Body of pancreas (tissue), 4 donors: ENCODE measurements at regions not wholly inside any gene's neighbourhood (a gene's known extent, or its start where the extent isn't known, plus 50 kb on each side); places are given as distances from the start of the nearest gene placed in this dataset.

Experiments
- POLR2A ChIP-seq, 3 donors: fragments of 450-650 bp; IDR thresholded peaks; one replicate each; pipeline ENCODE4 v1.6.1; 2016; ENCODE audit warnings: antibody characterized with exemption in 3 of 3, mild to moderate bottlenecking in 2 of 3
- TF ChIP-seq, protein P1 (sequence below), 7 experiments: fragments of 450-650 bp in 4 of 7; fragments of 200-600 bp in 3 of 7; sonication (generic) in 3 of 7; IDR thresholded peaks; one replicate each; pipeline ENCODE4 v1.5.1; 2016 to 2019; ENCODE audit warnings: antibody characterized with exemption in 7 of 7

DNA sequence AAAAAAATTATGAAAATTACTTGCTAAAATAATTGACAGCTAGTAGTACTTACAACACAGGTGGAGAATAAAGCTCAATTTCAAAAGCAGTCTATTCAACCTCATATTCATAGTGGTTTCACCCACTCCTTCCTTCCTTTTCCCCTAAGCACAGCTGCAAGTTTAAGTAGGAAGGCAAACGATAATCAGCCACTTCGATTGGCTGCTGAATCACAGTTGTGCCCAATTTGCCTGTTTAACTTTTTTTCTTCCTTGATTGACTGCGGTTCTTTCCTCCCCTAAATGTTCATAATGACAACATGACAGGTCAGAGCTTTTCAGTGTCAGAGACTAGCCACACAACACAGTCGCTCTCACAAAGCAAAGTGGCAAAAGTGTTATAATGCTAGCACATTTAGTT is 468.0 kb upstream of the GBE1 start:
- TF ChIP-seq, protein P1, sequence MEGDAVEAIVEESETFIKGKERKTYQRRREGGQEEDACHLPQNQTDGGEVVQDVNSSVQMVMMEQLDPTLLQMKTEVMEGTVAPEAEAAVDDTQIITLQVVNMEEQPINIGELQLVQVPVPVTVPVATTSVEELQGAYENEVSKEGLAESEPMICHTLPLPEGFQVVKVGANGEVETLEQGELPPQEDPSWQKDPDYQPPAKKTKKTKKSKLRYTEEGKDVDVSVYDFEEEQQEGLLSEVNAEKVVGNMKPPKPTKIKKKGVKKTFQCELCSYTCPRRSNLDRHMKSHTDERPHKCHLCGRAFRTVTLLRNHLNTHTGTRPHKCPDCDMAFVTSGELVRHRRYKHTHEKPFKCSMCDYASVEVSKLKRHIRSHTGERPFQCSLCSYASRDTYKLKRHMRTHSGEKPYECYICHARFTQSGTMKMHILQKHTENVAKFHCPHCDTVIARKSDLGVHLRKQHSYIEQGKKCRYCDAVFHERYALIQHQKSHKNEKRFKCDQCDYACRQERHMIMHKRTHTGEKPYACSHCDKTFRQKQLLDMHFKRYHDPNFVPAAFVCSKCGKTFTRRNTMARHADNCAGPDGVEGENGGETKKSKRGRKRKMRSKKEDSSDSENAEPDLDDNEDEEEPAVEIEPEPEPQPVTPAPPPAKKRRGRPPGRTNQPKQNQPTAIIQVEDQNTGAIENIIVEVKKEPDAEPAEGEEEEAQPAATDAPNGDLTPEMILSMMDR (IDR thresholded peaks at IDR 0.05): no peak
- no peak for TF ChIP-seq POLR2A (IDR thresholded peaks at IDR 0.05)
